Thyroid gland (tissue), 4 donors: ENCODE measurements at regions not wholly inside any gene's neighbourhood (a gene's known extent, or its start where the extent isn't known, plus 50 kb on each side); places are given as distances from the start of the nearest gene placed in this dataset.

Source experiments
- POLR2A ChIP-seq, 2 donors: fragments of 450-650 bp; IDR thresholded peaks; one replicate each; pipeline ENCODE4 v1.6.1; 2017; ENCODE audit warnings: antibody characterized with exemption in 2 of 2, mild to moderate bottlenecking in 2 of 2, moderate library complexity in 1 of 2
- TF ChIP-seq, protein P1 (sequence below), 6 experiments: fragments of 200-600 bp in 3 of 6; fragments of 450-650 bp in 3 of 6; sonication (generic) in 3 of 6; IDR thresholded peaks; one replicate each; pipeline ENCODE4 v1.5.1; 2016 to 2019; ENCODE audit warnings: antibody characterized with exemption in 6 of 6, mild to moderate bottlenecking in 2 of 6, inconsistent platforms in 1 of 6, moderate library complexity in 1 of 6

DNA sequence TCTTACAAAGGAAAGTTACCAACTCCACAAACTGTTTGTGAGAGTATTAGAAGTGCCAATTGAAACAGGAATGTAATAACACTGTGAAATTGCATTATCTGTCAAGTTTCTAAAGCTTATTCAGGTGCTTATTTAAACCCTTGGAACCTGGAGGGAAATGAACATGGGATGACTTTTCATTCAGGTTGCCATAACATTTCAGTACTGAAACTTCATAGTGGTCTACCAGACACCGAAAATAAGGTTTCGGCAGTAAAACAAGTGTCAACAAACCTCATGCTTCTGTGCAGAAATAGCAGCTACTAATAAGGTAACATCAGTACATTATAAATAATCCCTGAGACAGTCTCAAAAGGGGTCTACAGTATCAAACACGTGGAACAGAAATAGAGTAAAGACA is 890.7 kb upstream of the INTU start:
- TF ChIP-seq, protein P1, sequence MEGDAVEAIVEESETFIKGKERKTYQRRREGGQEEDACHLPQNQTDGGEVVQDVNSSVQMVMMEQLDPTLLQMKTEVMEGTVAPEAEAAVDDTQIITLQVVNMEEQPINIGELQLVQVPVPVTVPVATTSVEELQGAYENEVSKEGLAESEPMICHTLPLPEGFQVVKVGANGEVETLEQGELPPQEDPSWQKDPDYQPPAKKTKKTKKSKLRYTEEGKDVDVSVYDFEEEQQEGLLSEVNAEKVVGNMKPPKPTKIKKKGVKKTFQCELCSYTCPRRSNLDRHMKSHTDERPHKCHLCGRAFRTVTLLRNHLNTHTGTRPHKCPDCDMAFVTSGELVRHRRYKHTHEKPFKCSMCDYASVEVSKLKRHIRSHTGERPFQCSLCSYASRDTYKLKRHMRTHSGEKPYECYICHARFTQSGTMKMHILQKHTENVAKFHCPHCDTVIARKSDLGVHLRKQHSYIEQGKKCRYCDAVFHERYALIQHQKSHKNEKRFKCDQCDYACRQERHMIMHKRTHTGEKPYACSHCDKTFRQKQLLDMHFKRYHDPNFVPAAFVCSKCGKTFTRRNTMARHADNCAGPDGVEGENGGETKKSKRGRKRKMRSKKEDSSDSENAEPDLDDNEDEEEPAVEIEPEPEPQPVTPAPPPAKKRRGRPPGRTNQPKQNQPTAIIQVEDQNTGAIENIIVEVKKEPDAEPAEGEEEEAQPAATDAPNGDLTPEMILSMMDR (IDR thresholded peaks at IDR 0.05): no peak
- no peak for TF ChIP-seq POLR2A (IDR thresholded peaks at IDR 0.05)
